H9 (cell line): ENCODE measurements at regions not wholly inside any gene's neighbourhood (a gene's known extent, or its start where the extent isn't known, plus 50 kb on each side); places are given as distances from the start of the nearest gene placed in this dataset.

Experiments
- DNase-seq: peaks from one replicate; pipeline ENCODE4 v3.0.0-alpha.2; 2017
- H2AFZ ChIP-seq: one replicate; pipeline ENCODE4 v1.6.1; 2013; ENCODE audit warnings: mild to moderate bottlenecking, low read length, control low read depth, moderate library complexity
- H2AK5ac ChIP-seq: 2 replicates; pipeline ENCODE4 v1.6.1; 2013; ENCODE audit warnings: low read length, control low read depth, mixed read lengths; ENCODE audit not compliant: insufficient read length
- H2BK120ac ChIP-seq: one replicate; pipeline ENCODE4 v1.6.1; 2013; ENCODE audit warnings: low read depth, mild to moderate bottlenecking, low read length, control low read depth, inconsistent platforms; ENCODE audit not compliant: poor library complexity, severe bottlenecking
- H2BK12ac ChIP-seq: 2 replicates; pipeline ENCODE4 v1.6.1; 2013; ENCODE audit warnings: low read length, control low read depth, mixed read lengths, low read depth; ENCODE audit not compliant: insufficient read length
- H2BK15ac ChIP-seq: 2 replicates; pipeline ENCODE4 v1.6.1; 2013; ENCODE audit warnings: low read depth, low read length, control low read depth
- H2BK20ac ChIP-seq: one replicate; pipeline ENCODE4 v1.6.1; 2013; ENCODE audit warnings: low read depth, mild to moderate bottlenecking, low read length, control low read depth, inconsistent platforms; ENCODE audit not compliant: poor library complexity, severe bottlenecking
- H2BK5ac ChIP-seq: 2 replicates; pipeline ENCODE4 v1.6.1; 2013; ENCODE audit warnings: low read length, control low read depth, mixed read lengths; ENCODE audit not compliant: insufficient read length
- H3K14ac ChIP-seq: 2 replicates; pipeline ENCODE4 v1.6.1; 2013; ENCODE audit warnings: low read length, control low read depth; ENCODE audit not compliant: insufficient read depth
- H3K18ac ChIP-seq: 2 replicates; pipeline ENCODE4 v1.6.1; 2013; ENCODE audit warnings: low read depth, mild to moderate bottlenecking, mixed read lengths, low read length, control low read depth; ENCODE audit not compliant: insufficient read length
- H3K23ac ChIP-seq: 2 replicates; pipeline ENCODE4 v1.6.1; 2013; ENCODE audit warnings: low read length, control low read depth, mixed read lengths, low read depth; ENCODE audit not compliant: insufficient read length
- H3K23me2 ChIP-seq: 2 replicates; pipeline ENCODE4 v1.6.1; 2013; ENCODE audit warnings: low read depth, mild to moderate bottlenecking, mixed read lengths, low read length, control low read depth; ENCODE audit not compliant: insufficient read length, poor library complexity, severe bottlenecking
- H3K27ac ChIP-seq: 2 replicates; pipeline ENCODE4 v1.5.1; 2013; ENCODE audit warnings: low read length, control low read depth, mixed read lengths, low read depth; ENCODE audit not compliant: insufficient read length
- H3K27me3 ChIP-seq: 2 replicates; pipeline ENCODE4 v1.6.1; 2013; ENCODE audit warnings: low read length, control low read depth, inconsistent platforms; ENCODE audit not compliant: insufficient read depth
- H3K4ac ChIP-seq: 2 replicates; pipeline ENCODE4 v1.6.1; 2013; ENCODE audit warnings: low read depth, mild to moderate bottlenecking, control low read depth, inconsistent platforms, low read length, moderate library complexity
- H3K4me1 ChIP-seq: 2 replicates; pipeline ENCODE4 v1.6.1; 2013; ENCODE audit warnings: low read length, control low read depth, inconsistent platforms; ENCODE audit not compliant: insufficient read depth
- H3K4me2 ChIP-seq: 2 replicates; pipeline ENCODE4 v1.6.1; 2013; ENCODE audit warnings: low read length, control low read depth, mixed read lengths; ENCODE audit not compliant: insufficient read length, insufficient read depth
- H3K56ac ChIP-seq: 2 replicates; pipeline ENCODE4 v1.6.1; 2013; ENCODE audit warnings: low read depth, mild to moderate bottlenecking, mixed read lengths, low read length, control low read depth; ENCODE audit not compliant: insufficient read length
- H3K79me1 ChIP-seq: 2 replicates; pipeline ENCODE4 v1.6.1; 2013; ENCODE audit warnings: low read depth, mild to moderate bottlenecking, moderate library complexity, low read length, control low read depth, inconsistent platforms; ENCODE audit not compliant: insufficient read depth, poor library complexity, severe bottlenecking
- H3K79me2 ChIP-seq: 2 replicates; pipeline ENCODE4 v1.6.1; 2013; ENCODE audit warnings: low read length, control low read depth, inconsistent platforms; ENCODE audit not compliant: insufficient read depth
- H3K9ac ChIP-seq: 2 replicates; pipeline ENCODE4 v1.6.1; 2013; ENCODE audit warnings: low read length, control low read depth, mixed read lengths; ENCODE audit not compliant: insufficient read length; ENCODE audit errors: extremely low read depth
- H3K9me3 ChIP-seq: one replicate; pipeline ENCODE4 v1.6.1; 2013; ENCODE audit warnings: low read depth, low read length, inconsistent platforms; ENCODE audit not compliant: control insufficient read depth
- H3T11ph ChIP-seq: one replicate; pipeline ENCODE4 v1.6.1; 2013; ENCODE audit warnings: mild to moderate bottlenecking, low read length, control low read depth, inconsistent platforms
- H4K20me1 ChIP-seq: one replicate; pipeline ENCODE4 v1.6.1; 2013; ENCODE audit not compliant: control insufficient read depth, insufficient read length, insufficient read depth
- H4K5ac ChIP-seq: 2 replicates; pipeline ENCODE4 v1.6.1; 2013; ENCODE audit warnings: low read depth, mild to moderate bottlenecking, mixed read lengths, low read length, control low read depth; ENCODE audit not compliant: insufficient read length
- H4K8ac ChIP-seq: replicated peaks from 2 replicates; pipeline ENCODE4 v1.6.1; 2013; ENCODE audit warnings: low read length, control low read depth, mixed read lengths, low read depth; ENCODE audit not compliant: insufficient read length
- H4K91ac ChIP-seq: 2 replicates; pipeline ENCODE4 v1.6.1; 2013; ENCODE audit warnings: low read depth, mild to moderate bottlenecking, moderate library complexity, mixed read lengths, low read length, control low read depth; ENCODE audit not compliant: insufficient read length
- H3K27ac Mint-ChIP-seq, 3 experiments: 2 replicates in 2 of 3; 3 replicates in 1 of 3; pipeline ENCODE4 v1.8.0; 2020 to 2021; ENCODE audit warnings: mixed read lengths in 3 of 3, mild to moderate bottlenecking in 1 of 3, moderate library complexity in 1 of 3
- H3K27me3 Mint-ChIP-seq: 2 replicates; pipeline ENCODE4 v1.8.0; 2021; ENCODE audit warnings: low read depth, mild to moderate bottlenecking, moderate library complexity, mixed read lengths
- H3K36me3 Mint-ChIP-seq, 3 experiments: 2 replicates in 2 of 3; 3 replicates in 1 of 3; pipeline ENCODE4 v1.8.0; 2020 to 2021; ENCODE audit warnings: low read depth in 3 of 3, mixed read lengths in 3 of 3; ENCODE audit not compliant: insufficient read depth in 1 of 3
- H3K4me1 Mint-ChIP-seq, 2 experiments: 2 replicates each; pipeline ENCODE4 v1.8.0; 2020; ENCODE audit warnings: mixed read lengths in 2 of 2
- H3K4me3 Mint-ChIP-seq, 2 experiments: 2 replicates in 1 of 2; 3 replicates in 1 of 2; pipeline ENCODE4 v1.8.0; 2020 to 2021; ENCODE audit warnings: mild to moderate bottlenecking in 2 of 2, mixed read lengths in 2 of 2, moderate library complexity in 1 of 2
- H3K9me3 Mint-ChIP-seq, 2 experiments: 2 replicates in 1 of 2; 3 replicates in 1 of 2; pipeline ENCODE4 v1.8.0; 2020; ENCODE audit warnings: mild to moderate bottlenecking in 2 of 2, mixed read lengths in 2 of 2, moderate library complexity in 1 of 2
- CTCF ChIP-seq: fragments of 200-600 bp; sonication (generic); conservative IDR thresholded peaks from 3 replicates; pipeline ENCODE4 v1.8.0; 2021; ENCODE audit warnings: antibody characterized with exemption, mild to moderate bottlenecking
- WGBS: extraction: QIAGEN DNeasy Blood & Tissue Kit; methylation state at CpG from one replicate; pipeline ENCODE4 v1.1.7; 2013; ENCODE audit warnings: missing lambda C conversion rate, low lambda C conversion rate, mixed read lengths; ENCODE audit not compliant: insufficient read length; ENCODE audit errors: extremely low coverage; 5-methylcytosine and 5-hydroxymethylcytosine counted together

GRCh38 chr16:86872833-86873232 lies 294.5 kb downstream of the FOXL1 start:
- no CpG with 5 or more reads among the region's 8 CpGs for WGBS
- Histone ChIP-seq H3K79me2 (no peaks in the 10 kb centered on the region), H3K9ac (no peak overlapping the region), H2BK120ac (no peak overlapping the region), H3K23me2 (no peaks in the 10 kb centered on the region), H4K8ac (no peak overlapping the region), H3K27me3 (no peaks in the 10 kb centered on the region), H3K4me1 (no peaks in the 10 kb centered on the region), H4K20me1 (no peaks in the 10 kb centered on the region), H3K79me1 (no peaks in the 10 kb centered on the region), H2BK20ac (no peak overlapping the region), H2BK5ac (no peak overlapping the region), H2AFZ (no peak overlapping the region), H3K9me3 (peaks cover 4% of the 10 kb centered on the region), H3K14ac (no peak overlapping the region; the same call in 1 of the 2 replicates), H2BK12ac (no peak overlapping the region), H3T11ph (no peak overlapping the region), H3K4me2 (no peak overlapping the region), H4K5ac (no peak overlapping the region), H3K18ac (no peak overlapping the region), H3K4ac (no peak overlapping the region), H2AK5ac (no peak overlapping the region), H2BK15ac (no peak overlapping the region), H3K56ac (no peak overlapping the region), H3K23ac (no peak overlapping the region), H3K27ac (no peak overlapping the region), H4K91ac (no peak overlapping the region)
- DNase-seq: peak; percentile 49
- Mint-ChIP-seq H3K4me3 (no peak overlapping the region), H3K9me3 (peaks cover 5 to 7% of the 10 kb centered on the region in 2 experiments; a peak in 4 of 5 replicates), H3K27me3 (peaks cover 21% of the 10 kb centered on the region), H3K27ac (no peak overlapping the region), H3K36me3 (peaks cover 0 to 9% (median 2%) of the 10 kb centered on the region in 3 experiments; a peak in 2 of 7 replicates), H3K4me1 (peaks cover 0 to 10% of the 10 kb centered on the region in 2 experiments; a peak in 2 of 4 replicates)
- no peak for TF ChIP-seq CTCF
